Right kidney (tissue), 1 donor: ENCODE measurements at regions not wholly inside any gene's neighbourhood (a gene's known extent, or its start where the extent isn't known, plus 50 kb on each side); places are given as distances from the start of the nearest gene placed in this dataset.
"Not testable (repeated sequence)": the region's sequence is repeated elsewhere in the genome, so short reads cannot be mapped to it uniquely, and the experiment has no call there.

ENCODE experiments used
- DNase-seq: peaks from one replicate; pipeline ENCODE4 v3.0.0-alpha.2; 2016

- no peak for DNase-seq
Measured at GRCh38 chr20:54324652-54325285, 116.9 kb downstream of the PFDN4 start.

- DNase-seq: no peak
Measured at GRCh38 chr20:54335299-54335698, 127.4 kb downstream of the PFDN4 start.

GRCh38 chr20:54337144-54337543 is 129.3 kb downstream of the PFDN4 start:
- DNase-seq: no peak

GRCh38 chr20:54339093-54339492 is 131.2 kb downstream of the PFDN4 start:
- no peak for DNase-seq

- no peak for DNase-seq
Measured at GRCh38 chr20:54340206-54340605, 132.3 kb downstream of the PFDN4 start.

GRCh38 chr20:54340667-54341081 is 132.8 kb downstream of the PFDN4 start:
- DNase-seq: no peak

GRCh38 chr20:54342258-54342920 is 133.0 kb upstream of the DOK5 start:
- DNase-seq: no peak

GRCh38 chr20:54343099-54343498 is 132.3 kb upstream of the DOK5 start:
- no peak for DNase-seq

- DNase-seq: no peak
Measured at GRCh38 chr20:54343634-54344033, 131.8 kb upstream of the DOK5 start.

- DNase-seq: no peak
Measured at GRCh38 chr20:54344832-54345231, 130.6 kb upstream of the DOK5 start.

GRCh38 chr20:54345301-54345724 is 130.1 kb upstream of the DOK5 start:
- DNase-seq: no peak

- DNase-seq: no peak
Measured at GRCh38 chr20:54345821-54346220, 129.6 kb upstream of the DOK5 start.

GRCh38 chr20:54346276-54346675 is 129.1 kb upstream of the DOK5 start:
- no peak for DNase-seq

- DNase-seq: peak; percentile 4
Measured at GRCh38 chr20:54347166-54347833, 128.1 kb upstream of the DOK5 start.

- no peak for DNase-seq
Measured at GRCh38 chr20:54350415-54350814, 125.0 kb upstream of the DOK5 start.

GRCh38 chr20:54351371-54352136 is 123.8 kb upstream of the DOK5 start:
- no peak for DNase-seq

GRCh38 chr20:54352541-54352940 is 122.9 kb upstream of the DOK5 start:
- not testable (repeated sequence) for DNase-seq

GRCh38 chr20:54353292-54353691 is 122.1 kb upstream of the DOK5 start:
- no peak for DNase-seq

- DNase-seq: no peak
Measured at GRCh38 chr20:54355631-54356280, 119.6 kb upstream of the DOK5 start.

- no peak for DNase-seq
Measured at GRCh38 chr20:54356801-54357200, 118.6 kb upstream of the DOK5 start.

- DNase-seq: no peak
Measured at GRCh38 chr20:54361475-54361874, 113.9 kb upstream of the DOK5 start.

GRCh38 chr20:54362283-54362682 is 113.1 kb upstream of the DOK5 start:
- DNase-seq: no peak
